ENCODE measurements at regions not wholly inside any gene's neighbourhood (a gene's known extent, or its start where the extent isn't known, plus 50 kb on each side); places are given as distances from the start of the nearest gene placed in this dataset.
"Not testable (repeated sequence)": the region's sequence is repeated elsewhere in the genome, so short reads cannot be mapped to it uniquely, and the experiment has no call there.

GRCh38 chr3:71962561-71963240 is 177.8 kb upstream of the PROK2 start:
- no peak for DNase-seq

- no peak for DNase-seq
Observed at GRCh38 chr3:71961891-71962290, 176.9 kb upstream of the PROK2 start.

DNA sequence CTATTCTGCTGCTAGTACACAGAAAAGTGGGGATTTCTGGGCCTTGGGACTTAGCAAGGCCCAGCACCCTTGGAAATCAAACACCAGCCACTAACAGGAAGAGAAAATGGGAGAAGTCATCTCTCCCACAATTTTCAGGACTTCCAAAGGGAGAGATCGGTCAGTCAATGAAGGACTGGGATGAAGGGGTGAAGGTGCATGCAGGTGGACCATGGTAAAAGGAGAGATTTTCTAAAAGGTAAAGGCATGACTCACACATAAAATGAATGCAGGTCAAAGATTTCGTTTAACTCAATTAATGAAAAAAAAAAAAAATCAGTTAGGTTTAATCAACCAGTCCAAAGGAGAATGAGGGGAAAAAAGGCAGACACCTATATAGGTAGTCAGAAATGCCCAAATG is 176.4 kb upstream of the PROK2 start:
- no peak for DNase-seq

DNA sequence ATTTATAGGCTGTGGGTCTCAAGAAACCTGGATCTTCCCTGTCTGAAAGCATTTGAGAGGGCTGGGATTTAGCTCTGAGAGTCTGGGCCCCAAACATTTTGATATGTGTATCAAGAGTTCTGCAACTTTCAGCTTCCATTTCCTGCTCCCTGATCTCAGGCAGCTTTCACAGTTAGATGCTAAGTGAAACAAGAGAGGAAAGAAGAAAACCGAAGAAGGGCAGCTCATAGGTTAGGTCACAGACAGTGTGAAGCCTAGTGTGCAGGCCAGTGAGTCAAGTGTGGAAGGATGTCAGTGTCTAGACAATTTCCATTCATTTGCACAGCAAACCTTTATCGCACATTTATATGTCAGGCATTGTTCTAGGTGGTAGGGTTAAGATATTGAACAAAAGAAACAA is 173.6 kb upstream of the PROK2 start:
- no peak for DNase-seq

- no peak for DNase-seq
Observed at GRCh38 chr3:71956716-71957115, 171.8 kb upstream of the PROK2 start.

DNA sequence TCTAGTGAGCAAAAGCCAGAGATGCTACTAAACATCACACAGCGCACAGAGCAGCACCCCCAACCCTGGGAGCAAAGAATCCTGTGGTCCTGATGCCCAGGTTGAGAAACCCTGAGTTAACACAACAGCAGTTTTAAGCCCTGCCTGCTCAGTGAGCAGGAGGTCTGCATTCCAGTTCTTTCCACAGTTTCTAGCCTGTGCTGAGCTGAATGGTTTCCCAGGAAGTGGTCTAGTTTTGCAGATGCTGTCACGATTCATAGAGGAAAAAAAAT is 171.1 kb upstream of the PROK2 start:
- DNase-seq: no peak

DNA sequence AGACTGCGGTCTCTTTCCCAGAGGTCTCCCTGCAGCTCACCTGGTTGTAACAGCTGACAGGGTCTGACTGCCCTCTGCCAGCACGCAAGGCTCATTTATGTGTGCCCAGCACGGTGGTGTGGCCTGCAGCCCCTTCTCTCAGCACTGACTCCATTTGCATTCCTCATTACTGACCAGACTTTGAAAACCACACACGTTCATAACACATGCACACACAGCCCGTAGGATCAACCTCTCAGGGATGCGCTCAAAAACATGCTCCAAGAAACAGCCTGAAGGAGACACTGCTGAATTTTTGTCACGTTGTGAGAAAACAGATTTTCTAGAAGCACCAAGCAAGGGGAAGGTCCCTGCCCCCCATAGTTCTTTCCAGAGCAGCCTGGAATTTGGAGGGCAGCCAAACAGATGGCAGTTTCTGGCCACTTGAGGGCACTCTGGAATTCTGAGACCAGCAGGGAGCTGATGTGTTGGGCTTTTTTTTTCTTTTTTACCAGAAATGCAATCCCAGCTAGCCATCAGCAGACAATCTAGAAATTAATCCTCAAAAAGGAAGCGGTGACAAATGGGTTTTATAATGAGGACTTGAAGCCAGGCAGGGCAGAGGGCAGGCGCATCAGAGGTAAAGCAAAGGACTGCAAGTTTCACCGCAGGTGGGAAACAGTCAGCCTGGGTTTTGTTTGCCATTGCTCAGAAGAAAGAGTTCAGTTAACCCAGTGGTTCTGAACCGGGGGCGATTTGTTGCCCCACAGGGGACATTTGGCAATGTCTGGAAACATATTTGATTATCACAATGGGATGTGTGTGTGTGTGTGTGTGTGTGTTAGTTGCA is 170.5 kb upstream of the PROK2 start:
- peak; percentile 34 for DNase-seq

DNA sequence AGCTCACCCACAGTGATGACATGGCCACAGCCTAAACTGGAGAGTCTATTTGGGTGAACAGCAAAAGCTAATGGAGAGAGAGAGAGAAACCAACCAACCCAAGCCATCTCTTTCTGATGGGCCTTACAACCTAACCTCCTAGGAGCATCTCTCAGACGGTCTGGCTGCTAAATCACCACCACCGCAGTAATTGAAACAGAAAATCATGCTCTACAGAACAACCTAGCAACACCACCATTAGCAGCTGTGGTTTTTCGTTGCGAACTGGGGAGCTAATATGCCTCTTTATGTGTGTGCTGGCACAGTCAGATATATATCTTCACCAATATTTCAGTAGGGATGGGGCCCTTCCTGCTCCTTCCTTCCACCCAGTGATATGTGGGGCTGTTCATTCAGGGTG is 166.9 kb upstream of the PROK2 start:
- no peak for DNase-seq

DNA sequence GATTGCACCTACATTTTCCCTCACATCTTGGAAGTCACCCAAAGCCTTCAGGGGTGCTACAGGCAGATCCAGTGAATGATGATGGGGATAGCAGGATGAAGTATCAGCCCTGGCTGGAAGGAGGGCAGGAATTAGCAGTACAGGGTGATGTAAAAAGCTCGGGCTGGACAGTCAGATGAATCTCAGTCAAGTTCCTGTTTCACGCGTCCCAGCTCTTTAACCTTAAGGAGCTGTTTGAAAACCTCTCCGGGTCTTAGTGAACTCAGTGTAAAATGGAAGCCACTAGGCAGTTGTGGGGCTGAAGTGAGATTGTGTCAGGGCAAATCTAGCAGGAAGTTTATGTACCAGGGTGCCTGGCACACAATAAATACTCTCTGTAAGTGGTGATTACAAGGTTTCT is 166.4 kb upstream of the PROK2 start:
- DNase-seq: no peak

DNA sequence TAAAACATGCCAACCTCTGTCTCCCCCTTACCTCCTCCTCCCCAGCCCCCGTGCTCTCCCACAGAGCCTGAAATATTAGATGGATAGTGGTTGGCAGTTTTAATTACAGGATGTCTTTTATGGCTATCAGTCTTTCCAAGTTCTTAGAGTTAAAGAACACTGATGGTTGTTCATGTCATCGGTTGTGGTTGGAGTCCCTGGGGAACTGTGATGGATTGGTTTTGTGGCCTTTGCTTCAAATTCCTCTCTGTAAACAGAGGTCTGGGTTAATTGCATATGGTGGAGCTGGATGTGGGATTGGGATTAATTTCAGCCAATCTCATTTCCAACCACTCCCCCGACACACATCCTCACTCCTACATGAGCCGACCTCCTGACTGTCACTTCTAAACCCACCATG is 164.5 kb upstream of the PROK2 start:
- DNase-seq: no peak

DNA sequence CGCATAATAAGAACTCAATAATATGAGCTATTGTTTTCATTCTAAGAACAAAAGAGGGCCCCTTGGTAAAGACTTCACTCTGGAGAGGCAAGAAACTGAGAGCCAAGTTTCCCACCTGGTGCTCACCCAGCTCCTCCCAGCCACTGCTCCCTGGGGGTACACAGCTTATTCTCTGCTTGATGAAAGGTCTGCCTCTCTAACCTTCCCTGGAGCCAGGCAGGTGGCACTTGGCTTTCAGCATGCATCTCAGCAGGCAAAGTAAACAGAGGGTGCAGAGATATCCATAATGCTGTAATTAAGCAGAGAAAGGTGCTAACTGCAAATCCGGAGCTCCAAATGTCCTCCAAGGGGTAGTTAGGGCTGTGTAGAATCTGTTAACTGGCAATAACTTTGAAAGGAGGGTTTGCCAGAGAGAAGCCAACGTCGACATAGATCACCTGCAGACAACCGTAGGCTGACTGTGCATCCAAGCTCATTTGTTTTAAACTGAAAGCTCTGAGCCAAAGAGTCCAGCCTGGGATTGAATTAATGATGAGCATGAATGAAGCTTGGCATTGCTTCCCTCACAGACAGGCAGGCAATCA is 159.6 kb upstream of the PROK2 start:
- no peak for DNase-seq

- no peak for DNase-seq
Observed at GRCh38 chr3:71942432-71943187, 157.7 kb upstream of the PROK2 start.

DNA sequence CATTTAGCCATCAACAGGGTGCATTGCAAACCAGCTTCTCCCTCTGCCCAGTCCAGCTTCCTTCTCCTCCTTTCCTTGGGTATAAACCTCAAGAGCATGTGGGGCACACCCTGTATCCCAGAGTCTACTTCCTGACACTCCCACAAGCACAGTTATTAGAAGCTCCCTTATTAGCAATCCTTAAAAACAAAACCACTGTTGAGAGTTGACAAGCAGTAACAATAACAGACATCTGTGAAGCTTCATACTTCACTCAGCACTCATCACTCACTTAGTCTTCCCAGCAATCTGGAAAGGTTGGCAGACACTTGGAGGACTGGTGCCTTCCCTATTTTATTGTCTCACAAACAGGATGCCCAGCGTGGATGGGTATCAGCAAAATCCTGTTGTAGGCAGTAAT is 155.5 kb upstream of the PROK2 start:
- no peak for DNase-seq

DNA sequence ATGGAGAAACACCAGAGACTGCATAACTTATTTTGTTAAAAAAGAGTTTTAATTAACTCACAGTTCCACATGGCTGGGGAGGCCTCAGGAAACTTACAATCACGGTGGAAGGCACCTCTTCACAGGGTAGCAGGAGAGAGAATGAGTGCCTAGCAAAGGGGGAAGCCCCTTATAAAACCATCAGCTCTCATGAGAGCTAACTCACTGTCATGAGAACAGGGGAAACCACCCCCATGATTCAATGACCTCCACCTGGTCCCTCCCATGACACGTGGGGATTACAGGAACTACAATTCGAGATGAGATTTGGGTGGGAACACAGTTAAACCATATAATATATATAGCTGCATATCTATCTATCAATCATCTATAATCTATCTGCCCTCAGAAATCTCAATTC is 153.1 kb upstream of the PROK2 start:
- not testable (repeated sequence) for DNase-seq

DNA sequence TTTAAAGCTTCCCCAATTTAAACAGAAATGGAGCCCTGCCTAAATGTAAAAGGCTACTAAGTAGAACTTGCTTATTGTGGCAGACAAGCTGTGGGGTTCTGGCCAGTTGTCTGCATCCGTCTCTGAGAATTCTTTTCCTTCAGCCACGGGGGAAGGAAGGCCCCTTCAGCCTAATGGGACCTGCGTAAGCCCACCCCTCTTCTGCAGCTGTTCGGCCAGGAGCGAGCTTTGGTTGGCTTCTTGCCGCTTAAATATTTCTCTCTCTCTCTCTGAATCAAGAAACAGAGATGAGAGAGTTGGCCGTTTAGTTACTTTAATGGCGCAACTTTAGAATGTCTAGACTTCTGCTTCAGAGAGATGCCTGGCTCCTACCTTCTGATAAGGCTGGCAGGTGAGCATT is 151.7 kb upstream of the PROK2 start:
- no peak for DNase-seq

DNA sequence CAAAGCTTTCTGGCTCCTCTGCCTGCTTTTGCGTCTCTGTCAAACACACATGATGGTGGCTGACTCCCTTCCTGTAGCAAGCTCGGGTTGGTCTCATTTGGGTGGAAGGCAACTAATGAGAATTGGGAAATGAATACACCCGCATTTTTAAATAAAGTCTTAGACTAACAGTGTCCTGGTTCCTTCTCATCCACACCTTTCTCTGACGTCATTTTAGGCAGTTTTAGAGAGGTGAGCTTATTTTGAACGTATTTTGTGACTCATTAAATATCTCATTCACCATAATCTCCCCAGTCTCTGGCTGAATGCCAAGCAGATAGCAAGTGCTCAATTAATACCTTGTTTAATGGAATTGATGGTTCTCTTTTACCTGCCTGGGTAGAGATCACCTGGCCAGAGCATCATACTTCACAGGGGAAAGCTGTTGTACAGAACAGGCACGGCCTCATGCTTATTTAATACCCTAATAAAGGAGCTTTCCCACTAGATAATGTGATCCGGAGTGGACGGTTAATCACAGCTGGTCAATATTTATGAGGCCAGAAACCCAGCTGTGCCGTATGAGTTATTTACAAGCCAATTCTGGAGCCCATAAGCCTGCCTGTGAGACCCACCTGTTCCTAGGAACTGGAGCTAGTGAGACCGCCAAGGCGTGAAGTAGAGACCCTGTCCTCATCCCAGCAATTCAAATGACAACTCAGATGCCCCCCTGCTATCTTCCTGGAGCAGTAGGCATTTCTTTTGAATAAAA is 149.7 kb upstream of the PROK2 start:
- no peak for DNase-seq

DNA sequence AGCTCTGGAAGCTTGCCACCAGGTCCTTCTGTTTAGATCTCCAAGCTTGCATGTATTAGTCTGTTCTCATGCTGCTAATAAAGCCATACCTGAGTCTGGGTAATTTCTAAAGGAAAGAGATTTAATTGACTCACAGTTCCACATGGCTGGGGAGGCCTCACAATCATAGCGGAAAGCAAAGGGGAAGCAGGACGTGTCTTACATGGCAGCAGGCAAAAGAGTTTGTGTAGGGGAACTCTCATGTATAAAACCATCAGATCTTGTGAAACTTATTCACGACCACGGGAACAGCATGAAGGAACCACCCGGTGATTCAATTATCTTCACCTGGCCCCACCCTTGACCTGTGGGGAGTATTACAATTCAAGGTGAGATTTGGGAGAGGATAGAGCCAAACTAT is 147.0 kb upstream of the PROK2 start:
- DNase-seq: no peak

DNA sequence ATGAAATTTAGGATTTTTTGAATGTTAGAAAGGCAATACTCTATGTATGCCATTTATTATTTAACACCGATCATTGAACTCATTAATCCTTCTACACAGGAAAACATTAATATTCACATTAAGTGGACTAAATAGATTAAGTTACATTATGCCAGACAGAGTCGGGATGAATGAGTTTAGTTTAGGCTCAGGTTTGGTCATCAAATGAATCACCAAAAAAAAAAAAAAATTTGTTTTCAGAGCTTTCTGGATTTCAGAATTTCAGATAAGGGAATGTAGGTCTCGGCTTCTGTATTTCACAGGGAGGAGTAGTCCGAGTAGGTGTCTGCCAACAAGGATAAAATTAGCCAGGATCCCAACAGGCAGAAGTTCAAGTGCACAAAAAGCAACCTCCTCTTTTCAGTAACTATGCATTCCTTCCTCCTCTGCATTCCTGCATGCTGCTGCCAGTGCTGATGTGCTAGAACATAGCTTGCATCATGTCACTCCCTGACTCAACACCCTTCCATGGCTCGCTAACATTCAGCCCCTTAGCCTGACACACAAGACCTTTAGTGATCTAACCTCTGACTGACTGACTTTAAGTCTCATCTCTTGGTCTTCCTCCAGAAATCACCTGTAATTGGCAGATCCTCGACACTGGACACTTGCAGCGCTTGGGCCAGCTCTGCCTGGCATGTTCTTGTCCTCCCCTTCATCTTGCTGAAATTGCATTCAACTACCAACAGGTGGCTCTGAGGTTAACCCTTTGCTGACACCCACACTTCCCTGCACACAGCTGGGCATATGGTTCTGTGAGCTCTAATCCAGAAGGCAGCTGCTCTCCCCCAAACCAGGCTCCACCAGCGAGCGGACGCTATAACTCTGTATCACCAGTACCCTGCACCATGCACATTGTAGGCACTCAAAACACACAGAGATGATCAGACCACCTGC is 145.4 kb upstream of the PROK2 start:
- no peak for DNase-seq

DNA sequence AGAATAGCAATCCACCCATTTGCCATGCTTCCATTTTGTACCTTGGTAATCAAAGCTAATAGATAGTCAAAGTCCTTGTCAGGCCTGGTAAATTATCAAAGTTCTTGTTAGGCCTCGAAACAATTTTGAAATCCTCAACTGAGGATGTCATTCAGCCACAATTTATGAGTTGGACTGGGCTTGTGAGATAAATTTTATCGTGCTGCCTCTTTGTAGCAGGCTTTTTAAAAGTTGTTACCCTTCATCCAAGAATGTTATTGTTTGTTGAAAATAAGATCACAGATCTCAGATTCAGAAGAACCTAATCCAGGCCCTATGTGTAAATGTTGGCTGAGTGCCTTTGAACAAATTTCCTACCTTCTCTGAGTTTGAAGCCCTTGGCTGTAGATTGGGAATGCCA is 143.3 kb upstream of the PROK2 start:
- no peak for DNase-seq

GRCh38 chr3:71927505-71928066 is 142.6 kb upstream of the PROK2 start:
- no peak for DNase-seq

DNA sequence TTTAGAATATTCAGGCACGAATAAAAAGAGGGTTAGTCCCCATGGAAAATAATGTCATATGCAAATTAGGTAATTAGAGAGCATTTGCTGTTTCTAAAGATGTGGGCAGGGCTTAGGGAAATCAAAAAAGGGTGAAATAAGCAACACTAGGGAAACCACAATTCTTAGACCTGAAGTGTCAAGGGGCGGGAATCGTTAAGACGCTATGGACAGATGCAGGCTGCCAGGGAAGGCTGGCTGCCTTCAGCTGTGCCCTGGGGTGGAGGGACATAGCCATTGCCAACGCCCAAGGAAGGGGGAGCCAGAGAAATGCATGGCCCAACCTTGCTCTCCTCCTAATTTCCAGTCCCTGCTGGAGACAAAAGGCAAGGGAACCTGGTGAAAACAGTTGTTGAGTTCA is 141.7 kb upstream of the PROK2 start:
- DNase-seq: no peak

DNA sequence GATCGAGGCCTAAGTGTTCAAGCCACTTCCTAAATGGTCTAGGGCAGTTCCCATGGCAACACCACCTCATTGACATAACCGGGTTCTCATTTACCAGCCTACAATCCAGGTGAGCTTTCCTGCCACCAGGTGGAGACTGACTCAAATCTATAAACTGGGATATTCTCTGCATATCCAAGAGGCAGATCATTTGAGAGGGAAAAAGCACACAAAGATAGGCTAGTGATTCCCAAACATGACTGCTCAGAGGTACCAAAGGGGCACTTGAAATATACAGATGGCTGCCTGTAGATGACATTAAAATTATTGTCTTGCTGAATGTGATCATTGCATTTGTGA is 141.3 kb upstream of the PROK2 start:
- DNase-seq: no peak
